GM10248 (cell line): ENCODE measurements at regions not wholly inside any gene's neighbourhood (a gene's known extent, or its start where the extent isn't known, plus 50 kb on each side); places are given as distances from the start of the nearest gene placed in this dataset.

ENCODE experiments used
- CTCF ChIA-PET: fragments of 300-600 bp; sonication (Branson Sonifier 250); formaldehyde crosslinking; extraction: SDS; loops from one replicate; lab custom pipeline; 2021; ENCODE audit warnings: antibody characterized with exemption; lab: Yijun Ruan, JAX
- POLR2A ChIA-PET: fragments of 350-650 bp; sonication (Branson Sonifier 250); formaldehyde crosslinking; extraction: SDS; loops from one replicate; lab custom pipeline; 2020; ENCODE audit warnings: antibody characterized with exemption; lab: Yijun Ruan, JAX
- DNase-seq: peaks from one replicate; pipeline ENCODE4 v3.0.0; 2012; ENCODE audit errors: extremely low spot score
- TF ChIP-seq, protein P1 (sequence below): IDR thresholded peaks from 2 replicates; pipeline ENCODE4 v1.5.1; 2012; ENCODE audit warnings: mild to moderate bottlenecking, low read depth; ENCODE audit errors: extremely low read depth, missing control alignments, control extremely low read depth

DNA sequence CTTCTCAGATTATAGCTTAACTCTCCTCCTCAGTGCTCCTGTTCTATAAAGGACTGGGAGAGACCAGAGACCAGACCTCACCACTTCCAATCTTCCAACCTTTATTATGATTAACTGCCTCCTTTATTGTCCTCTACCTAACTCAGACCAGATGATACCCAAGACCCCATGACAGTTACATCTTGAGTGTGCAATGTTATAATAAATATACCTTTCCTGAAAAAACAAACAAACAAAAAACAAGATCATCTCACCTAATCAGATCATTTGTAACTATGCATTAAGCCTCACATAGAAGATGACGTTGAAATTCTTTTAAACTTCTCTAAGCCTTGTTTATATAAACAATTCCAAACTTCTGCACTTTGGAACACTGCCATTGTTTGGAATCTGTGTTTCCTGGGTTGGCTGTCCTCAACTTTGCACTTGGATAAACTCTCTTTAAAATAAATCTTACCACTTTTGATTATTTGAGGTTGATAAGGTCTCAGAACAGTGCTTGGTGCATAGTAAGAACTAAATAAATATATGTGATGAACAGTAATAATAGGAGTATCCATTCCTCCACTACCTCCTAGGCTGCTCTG lies 342.7 kb downstream of the TDRD15 start:
- CTCF ChIA-PET, result interaction anchor here (1.4 kb wide), 1 partner anchor 14 kb away, joined by 4 read pairs; no protein-coding TSS in a partner anchor

DNA sequence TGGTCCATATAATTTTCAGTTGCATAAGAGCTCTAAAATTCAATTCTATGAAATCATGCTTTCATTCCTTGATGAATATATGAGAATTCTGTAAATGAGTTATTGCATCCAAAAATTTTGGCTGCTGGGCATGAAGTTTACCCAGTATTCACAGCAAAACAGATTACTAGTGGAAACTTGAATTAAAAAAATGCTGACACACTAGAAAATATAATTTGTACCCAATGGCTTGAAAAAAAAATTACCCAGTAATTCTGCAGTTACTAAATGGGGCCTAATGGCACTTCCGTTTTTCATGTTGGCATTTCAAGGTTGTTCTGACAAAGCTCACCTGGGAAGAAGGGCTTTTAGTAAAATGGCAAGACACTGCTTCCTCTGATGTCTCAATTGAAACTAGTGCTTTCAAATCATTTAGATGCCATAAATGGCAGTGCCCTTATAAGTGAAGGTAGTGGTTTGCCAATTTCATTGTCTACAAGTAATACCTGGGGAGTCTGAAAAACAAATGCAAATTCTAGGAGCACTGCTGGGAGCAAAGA lies 343.6 kb downstream of the TDRD15 start:
- no peak for DNase-seq
- POLR2A ChIA-PET, result no interaction called here
- TF ChIP-seq, protein P1, sequence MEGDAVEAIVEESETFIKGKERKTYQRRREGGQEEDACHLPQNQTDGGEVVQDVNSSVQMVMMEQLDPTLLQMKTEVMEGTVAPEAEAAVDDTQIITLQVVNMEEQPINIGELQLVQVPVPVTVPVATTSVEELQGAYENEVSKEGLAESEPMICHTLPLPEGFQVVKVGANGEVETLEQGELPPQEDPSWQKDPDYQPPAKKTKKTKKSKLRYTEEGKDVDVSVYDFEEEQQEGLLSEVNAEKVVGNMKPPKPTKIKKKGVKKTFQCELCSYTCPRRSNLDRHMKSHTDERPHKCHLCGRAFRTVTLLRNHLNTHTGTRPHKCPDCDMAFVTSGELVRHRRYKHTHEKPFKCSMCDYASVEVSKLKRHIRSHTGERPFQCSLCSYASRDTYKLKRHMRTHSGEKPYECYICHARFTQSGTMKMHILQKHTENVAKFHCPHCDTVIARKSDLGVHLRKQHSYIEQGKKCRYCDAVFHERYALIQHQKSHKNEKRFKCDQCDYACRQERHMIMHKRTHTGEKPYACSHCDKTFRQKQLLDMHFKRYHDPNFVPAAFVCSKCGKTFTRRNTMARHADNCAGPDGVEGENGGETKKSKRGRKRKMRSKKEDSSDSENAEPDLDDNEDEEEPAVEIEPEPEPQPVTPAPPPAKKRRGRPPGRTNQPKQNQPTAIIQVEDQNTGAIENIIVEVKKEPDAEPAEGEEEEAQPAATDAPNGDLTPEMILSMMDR, result no peak
- CTCF ChIA-PET, result interaction anchor here (1.2 kb wide), 1 partner anchor 17 kb away, joined by 3 read pairs; no protein-coding TSS in a partner anchor

More for the DNA sequence above, 342.7 kb downstream of the TDRD15 start:
- POLR2A ChIA-PET, result no interaction called here
- TF ChIP-seq, protein P1, result no peak
- no peak for DNase-seq

DNA sequence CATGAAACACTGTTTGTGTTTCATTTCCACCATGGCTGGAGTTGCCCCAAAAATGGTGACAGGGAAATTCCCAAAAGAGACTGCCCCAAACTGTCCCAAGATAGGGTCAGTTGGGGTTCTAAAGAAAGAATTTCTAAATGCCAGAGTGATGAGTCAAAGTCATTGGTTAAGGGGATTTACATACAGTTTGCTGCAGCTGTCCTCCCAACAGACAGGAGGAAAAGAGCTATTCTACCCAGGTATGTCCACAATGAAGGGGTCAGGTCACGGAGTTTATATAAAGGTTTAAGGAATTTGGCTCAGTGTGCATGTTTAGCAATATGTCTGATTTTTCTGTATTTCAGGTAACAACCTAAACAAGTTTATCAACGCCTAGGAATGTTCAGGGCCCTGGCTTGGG lies 344.1 kb downstream of the TDRD15 start:
- ChIA-PET POLR2A (no interaction called here), CTCF (interaction anchor here (0.6 to 1.6 kb wide), 4 partner anchors 17 to 21 kb away, joined by 3 to 5 read pairs (median 3); no protein-coding TSS in a partner anchor)
- no peak for DNase-seq
- TF ChIP-seq, protein P1, result no peak

DNA sequence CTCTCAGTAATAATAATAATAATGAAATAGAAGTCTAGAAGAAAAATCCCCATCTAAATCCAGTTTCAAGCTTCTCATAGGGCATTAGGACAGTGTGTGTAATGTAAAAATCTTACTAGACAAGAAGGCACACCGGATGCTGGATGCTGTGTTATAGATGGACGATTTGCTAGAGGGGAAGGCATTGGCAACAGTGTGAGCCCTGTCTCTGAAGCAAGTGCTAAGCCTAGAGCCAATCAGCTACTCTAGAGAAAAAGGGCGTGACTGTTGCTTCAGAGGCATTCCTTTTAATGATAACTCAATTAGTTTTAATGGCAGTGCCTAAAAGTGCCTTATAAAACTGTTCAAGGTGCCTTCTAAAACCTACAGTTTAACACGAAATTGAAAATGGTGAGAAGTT lies 344.9 kb downstream of the TDRD15 start:
- ChIA-PET CTCF (interaction anchor here (0.6 to 1.6 kb wide), 3 partner anchors 16 to 20 kb away, joined by 3 to 5 read pairs (median 3); no protein-coding TSS in a partner anchor), POLR2A (no interaction called here)
- TF ChIP-seq, protein P1, result no peak
- DNase-seq, result no peak

DNA sequence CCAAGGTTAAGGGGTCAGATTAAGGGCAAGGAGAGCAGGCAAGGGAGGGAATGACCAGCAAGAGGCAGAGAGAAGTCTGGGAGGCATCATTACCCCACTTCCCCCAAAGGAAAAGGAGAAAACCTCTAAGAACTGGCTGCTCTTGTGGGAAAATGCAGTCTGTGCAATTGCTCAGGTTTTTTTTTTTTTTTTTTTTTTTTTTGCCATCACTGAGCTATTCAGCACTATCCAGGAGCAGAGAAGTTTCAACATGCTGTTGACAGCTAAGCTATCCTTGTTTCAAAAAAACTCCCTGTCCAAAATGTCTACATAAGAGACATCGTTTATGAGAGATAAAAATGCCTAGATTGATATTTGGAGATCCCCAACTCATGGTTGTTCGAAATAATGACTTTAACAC lies 345.4 kb downstream of the TDRD15 start:
- TF ChIP-seq, protein P1, result no peak
- ChIA-PET POLR2A (no interaction called here), CTCF (interaction anchor here (1.2 to 1.6 kb wide), 2 partner anchors 19 to 20 kb away, joined by 3 to 5 read pairs; no protein-coding TSS in a partner anchor)
- DNase-seq, result no peak

DNA sequence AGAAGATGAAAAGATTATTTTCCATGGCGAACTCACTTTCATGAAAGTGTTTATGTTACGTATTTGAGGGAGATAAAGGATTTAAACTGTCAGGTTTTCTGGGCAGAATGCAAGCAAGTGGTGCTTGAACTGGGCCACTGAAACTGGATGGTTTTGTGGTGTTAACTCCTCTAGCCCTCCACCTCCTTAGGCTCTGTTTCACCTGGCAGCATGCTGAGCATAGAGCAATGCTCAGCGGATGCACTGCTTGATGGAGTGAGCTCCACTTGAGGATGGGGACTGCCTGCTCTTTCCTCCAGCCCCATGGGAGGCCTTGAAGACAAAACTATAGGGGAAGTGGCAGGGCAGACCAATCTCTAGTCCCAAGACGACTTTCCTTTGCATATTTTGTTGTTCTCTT lies 345.8 kb downstream of the TDRD15 start:
- TF ChIP-seq, protein P1, result no peak
- ChIA-PET POLR2A (no interaction called here), CTCF (interaction anchor here (0.7 to 1.6 kb wide), 2 partner anchors 15 to 21 kb away, joined by 3 to 5 read pairs; no protein-coding TSS in a partner anchor)
- no peak for DNase-seq
